Esophagus squamous epithelium (tissue), 4 donors: ENCODE measurements at regions not wholly inside any gene's neighbourhood (a gene's known extent, or its start where the extent isn't known, plus 50 kb on each side); places are given as distances from the start of the nearest gene placed in this dataset.

Experiments used
- POLR2A ChIP-seq, 4 donors: fragments of 450-650 bp; IDR thresholded peaks; one replicate each; pipeline ENCODE4 v1.6.1; 2017; ENCODE audit warnings: antibody characterized with exemption in 4 of 4, mild to moderate bottlenecking in 4 of 4, moderate library complexity in 3 of 4
- TF ChIP-seq, protein P1 (sequence below), 6 experiments: fragments of 450-650 bp in 4 of 6; fragments of 200-600 bp in 2 of 6; sonication (generic) in 2 of 6; IDR thresholded peaks; one replicate each; pipeline ENCODE4 v1.5.1; 2016 to 2019; ENCODE audit warnings: antibody characterized with exemption in 6 of 6, mild to moderate bottlenecking in 4 of 6, moderate library complexity in 4 of 6

DNA sequence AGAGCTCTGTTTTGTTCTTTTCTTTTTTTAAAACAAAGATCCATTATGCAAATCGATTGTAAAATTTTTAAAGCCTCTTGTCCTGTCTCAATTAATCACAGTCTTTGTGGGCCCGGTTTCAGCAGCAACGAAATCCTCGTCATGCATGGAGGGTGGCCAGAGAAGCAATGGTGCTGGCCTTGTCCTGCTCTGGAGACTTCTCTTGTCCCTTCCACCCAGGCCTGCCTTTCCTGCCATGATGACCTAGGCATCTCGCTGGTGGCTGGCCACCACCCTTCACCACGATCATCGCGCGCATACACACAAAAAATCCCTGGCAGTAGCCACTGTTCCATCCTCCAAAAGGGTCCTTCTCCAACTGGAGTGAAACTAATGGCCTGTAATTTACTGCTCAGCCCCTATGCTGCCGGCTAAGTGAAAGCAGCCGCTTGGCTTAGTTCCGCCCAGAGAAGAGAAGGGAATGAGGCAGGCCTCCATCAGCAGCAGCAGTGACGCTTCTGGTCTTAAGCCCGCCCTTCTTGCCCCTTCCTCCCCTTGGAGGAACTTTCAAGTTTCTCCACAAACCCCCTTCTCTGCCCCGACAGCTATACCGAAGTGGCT lies 309.5 kb downstream of the NPHP4 start:
- TF ChIP-seq, protein P1, sequence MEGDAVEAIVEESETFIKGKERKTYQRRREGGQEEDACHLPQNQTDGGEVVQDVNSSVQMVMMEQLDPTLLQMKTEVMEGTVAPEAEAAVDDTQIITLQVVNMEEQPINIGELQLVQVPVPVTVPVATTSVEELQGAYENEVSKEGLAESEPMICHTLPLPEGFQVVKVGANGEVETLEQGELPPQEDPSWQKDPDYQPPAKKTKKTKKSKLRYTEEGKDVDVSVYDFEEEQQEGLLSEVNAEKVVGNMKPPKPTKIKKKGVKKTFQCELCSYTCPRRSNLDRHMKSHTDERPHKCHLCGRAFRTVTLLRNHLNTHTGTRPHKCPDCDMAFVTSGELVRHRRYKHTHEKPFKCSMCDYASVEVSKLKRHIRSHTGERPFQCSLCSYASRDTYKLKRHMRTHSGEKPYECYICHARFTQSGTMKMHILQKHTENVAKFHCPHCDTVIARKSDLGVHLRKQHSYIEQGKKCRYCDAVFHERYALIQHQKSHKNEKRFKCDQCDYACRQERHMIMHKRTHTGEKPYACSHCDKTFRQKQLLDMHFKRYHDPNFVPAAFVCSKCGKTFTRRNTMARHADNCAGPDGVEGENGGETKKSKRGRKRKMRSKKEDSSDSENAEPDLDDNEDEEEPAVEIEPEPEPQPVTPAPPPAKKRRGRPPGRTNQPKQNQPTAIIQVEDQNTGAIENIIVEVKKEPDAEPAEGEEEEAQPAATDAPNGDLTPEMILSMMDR (IDR thresholded peaks at IDR 0.05) = no peak
- TF ChIP-seq POLR2A (IDR thresholded peaks at IDR 0.05) = no peak
